HG03571 (cell line): ENCODE measurements at regions not wholly inside any gene's neighbourhood (a gene's known extent, or its start where the extent isn't known, plus 50 kb on each side); places are given as distances from the start of the nearest gene placed in this dataset.

Source experiments
- ATAC-seq: cut with Tn5 transposase; IDR thresholded peaks from one replicate; pipeline ENCODE4 v1.9.1; 2021; ENCODE audit not compliant: unreplicated experiment

DNA sequence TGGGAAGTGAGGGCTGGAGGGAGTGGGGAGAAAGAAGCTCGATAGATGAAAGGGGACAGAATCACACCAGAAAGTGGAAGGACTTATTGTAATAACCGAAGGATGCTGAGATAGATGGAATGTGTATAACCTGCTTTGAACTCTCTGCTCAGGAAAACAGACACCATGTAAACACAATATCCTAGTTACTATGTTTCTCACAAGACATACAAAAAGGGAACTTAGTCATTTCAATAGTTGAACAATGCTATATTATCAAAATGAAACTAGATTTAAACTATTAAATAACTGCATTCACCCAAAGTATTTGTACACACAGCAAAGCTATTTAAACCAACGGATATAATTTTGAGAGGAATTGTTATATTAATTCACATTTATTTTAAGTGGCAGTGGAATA, 108.3 kb upstream of the GADL1 start:
- peak; percentile 62 for ATAC-seq

GRCh38 chr3:31004025-31004678, 109.7 kb upstream of the GADL1 start:
- peak; percentile 81 for ATAC-seq

DNA sequence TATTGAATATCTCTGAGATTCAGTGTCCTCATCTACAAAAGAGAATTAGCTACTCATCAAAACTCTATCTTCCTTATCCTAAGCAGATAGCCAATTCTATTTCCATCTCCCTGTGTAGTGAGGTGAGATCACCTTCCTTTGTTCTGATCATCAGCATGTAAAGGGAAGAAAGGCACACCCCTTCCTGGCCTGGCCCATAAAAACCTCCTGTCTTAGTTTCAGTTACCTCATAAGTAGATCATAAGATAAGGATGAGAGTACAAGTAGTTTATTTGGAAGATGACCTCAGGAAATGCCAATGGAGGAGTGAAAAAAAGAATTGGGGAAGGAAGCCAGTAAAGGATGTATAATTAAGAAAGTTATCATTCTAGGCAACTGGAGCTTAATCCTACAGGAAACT, 114.5 kb upstream of the GADL1 start:
- no peak for ATAC-seq

- ATAC-seq: no peak
These were observed 115.4 kb upstream of the GADL1 start for GRCh38 chr3:31009881-31010280.

GRCh38 chr3:31010491-31010890, 116.0 kb upstream of the GADL1 start:
- ATAC-seq: no peak

- no peak for ATAC-seq
These were observed 116.9 kb upstream of the GADL1 start for GRCh38 chr3:31011380-31011779.

DNA sequence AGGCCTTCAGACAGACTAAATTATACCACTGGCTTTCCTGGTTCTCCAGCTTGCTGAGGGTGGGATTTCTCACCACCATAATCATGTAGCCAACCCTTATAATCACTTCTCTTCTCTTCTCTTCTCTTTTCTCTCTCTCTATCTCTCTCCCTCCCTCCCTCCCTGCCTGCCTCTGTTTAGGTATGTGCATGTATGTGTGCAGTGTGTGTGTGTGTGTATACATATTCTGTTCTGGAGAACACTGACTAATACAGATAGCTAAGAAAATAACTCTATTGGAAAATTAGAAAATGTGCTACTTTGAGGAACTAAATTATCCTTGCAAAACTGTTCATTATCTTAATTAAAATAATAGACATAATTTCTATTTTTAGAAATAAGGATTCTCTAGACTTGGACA, 118.6 kb upstream of the GADL1 start:
- ATAC-seq: no peak

DNA sequence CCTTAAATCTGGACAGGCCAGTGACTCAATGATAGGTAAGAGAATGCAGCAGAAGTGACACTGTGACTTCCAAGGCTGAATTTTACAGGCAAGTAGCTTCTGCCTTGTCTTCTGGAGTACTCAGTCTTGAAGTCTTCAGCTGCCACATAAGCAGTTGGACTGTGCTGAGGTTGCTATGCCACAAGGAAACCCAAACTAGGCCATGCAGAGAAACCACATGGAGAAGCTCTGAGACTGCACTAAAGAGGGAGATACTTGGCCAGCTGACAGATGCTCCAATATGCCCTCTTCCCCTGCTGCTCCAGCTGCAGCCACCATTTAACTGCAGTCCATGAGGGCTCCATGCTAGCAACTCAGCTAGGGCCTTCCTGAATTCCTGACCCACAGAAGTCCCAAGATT, 119.4 kb upstream of the GADL1 start:
- no peak for ATAC-seq

GRCh38 chr3:31014317-31015040, 120.0 kb upstream of the GADL1 start:
- ATAC-seq: no peak

- ATAC-seq: no peak
These were observed 121.7 kb upstream of the GADL1 start for GRCh38 chr3:31016196-31016595.

- no peak for ATAC-seq
These were observed 128.3 kb upstream of the GADL1 start for GRCh38 chr3:31022716-31023115.

- ATAC-seq: no peak
These were observed 131.1 kb upstream of the GADL1 start for GRCh38 chr3:31025541-31025940.

DNA sequence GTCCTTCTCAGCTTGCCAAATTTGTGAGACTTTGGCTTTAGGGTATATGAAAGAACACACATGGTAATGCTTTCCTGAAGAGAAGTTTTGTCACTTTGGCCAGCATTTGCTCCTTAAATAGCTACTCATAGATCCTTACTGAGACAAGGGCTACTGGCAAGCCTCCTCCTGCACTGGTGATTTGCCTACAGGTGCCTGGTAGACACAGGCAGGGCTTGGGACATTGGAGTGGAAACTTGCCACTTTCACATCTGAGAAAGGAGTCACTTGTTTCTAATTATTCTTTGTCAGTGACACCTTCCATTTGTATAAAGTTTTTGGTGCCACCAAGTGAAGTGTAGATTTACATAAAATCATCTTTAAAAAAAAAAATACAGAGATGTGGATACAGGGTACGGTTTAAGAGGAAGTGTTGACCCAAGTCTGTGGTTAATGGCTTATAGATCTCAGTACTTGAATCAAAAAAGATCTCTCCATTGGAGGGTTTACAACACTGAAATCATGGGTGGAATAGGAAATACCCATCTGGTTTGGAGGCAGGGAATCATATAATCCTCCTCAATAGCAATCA, 132.8 kb upstream of the GADL1 start:
- no peak for ATAC-seq

DNA sequence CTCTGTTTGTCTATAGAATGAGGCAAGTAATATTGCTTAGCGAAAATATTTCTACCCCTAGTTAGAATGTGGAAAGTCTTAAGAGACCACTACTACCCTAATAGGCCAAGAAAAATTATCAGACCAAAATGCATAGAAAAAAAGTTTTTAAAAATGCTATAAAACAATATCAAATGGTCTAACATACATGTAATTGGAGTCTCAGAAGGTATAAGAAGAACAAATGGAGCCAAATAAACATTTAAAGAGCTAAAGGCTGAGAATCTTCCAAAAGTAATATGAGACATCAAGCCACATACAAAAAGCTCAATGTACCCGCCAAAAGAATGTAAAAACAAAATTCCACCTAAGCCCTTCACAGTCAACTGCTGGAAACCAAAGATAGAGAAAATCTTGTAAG, 133.5 kb upstream of the GADL1 start:
- ATAC-seq: no peak

DNA sequence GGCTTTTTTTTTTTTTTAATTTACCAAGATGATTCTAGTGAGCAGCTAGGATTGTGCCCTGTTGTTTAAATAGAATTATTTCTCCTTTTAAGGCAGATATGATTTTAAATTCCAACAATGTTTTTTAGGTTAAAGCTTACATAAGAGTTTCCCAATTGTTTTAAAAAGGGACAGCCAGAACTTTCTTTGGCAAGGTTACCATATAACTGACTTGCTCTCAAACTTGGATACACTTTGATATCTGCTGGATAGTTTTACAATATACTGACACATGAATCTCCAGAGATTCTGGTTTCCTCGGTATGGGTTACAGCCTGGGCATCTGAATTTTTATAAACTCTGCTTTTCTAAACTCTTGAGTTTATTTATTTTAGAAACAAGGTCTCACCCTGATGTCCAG, 134.3 kb upstream of the GADL1 start:
- ATAC-seq: no peak

GRCh38 chr3:31029706-31030105, 135.2 kb upstream of the GADL1 start:
- no peak for ATAC-seq

GRCh38 chr3:31035681-31036080, 141.2 kb upstream of the GADL1 start:
- ATAC-seq: no peak

GRCh38 chr3:31038086-31038739, 143.8 kb upstream of the GADL1 start:
- ATAC-seq: no peak

DNA sequence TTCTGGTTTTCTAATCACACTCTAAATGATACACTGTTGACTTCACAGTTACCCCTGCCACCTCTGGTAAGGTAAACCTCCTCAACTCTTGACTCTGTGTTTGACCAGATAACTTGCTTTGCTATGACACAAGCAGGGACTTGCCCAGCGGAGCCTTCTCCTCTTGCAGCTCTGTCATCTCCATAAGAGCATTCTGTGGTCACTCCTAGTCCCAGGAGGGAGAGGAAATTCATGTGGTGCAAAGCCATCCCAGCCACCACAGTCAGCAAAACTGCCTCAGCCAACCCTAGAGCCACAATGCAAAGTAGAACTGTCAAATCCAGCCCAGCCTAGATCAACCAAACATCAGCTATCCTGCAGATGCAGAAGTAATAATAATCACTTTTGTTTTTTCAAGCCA, 144.7 kb upstream of the GADL1 start:
- no peak for ATAC-seq

DNA sequence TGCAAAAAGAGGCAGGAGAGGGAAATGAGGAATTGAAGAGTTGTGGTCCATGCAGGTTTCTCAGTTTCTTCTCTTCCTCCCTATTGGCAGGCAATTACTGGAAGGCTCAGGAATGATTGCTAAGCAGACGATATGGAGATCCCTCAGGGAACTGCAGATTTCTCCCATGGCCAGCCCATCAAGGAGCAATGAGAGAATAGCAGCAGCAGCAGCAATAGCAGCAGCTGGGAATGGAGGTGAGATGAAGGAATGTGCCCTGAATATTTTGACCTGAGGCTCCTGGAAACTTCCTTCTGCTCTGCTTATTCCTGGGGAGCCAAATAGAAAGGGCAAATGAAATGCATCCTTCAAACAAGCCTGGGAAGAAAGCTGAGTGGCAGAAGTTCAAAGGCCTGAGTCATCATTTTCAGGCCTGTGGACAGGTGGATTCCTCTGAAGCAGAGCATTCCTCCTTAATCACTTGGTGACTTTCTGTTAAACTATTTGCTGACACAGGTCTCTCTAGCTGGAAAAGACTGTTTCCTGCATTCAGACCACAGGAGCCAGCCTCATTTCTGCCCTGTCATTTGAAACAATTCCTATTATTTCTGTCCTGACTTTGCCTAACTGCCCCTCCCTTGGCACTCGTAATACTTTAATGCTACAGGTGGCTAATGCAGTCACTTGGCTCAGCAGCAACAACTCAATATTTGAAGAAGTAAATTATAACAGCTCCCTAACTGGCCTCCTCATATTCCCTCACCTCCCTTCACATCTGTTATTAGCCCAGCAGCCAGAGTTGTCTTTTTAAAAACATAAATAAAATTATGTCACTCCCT, 146.9 kb upstream of the GADL1 start:
- ATAC-seq: no peak

GRCh38 chr3:31043184-31043819, 148.8 kb upstream of the GADL1 start:
- no peak for ATAC-seq
